ENCODE measurements at regions not wholly inside any gene's neighbourhood (a gene's known extent, or its start where the extent isn't known, plus 50 kb on each side); places are given as distances from the start of the nearest gene placed in this dataset.

GRCh38 chr6:141248021-141248799 is 884.5 kb upstream of the GJE1 start:
- Histone ChIP-seq H3K27me3 (replicated peaks; ENCODE audit: control insufficient read depth, insufficient read depth, low read length) (no peaks in the 10 kb centered on the region), H3K4me3 (ENCODE audit: low read depth, low read length) (no peak overlapping the region), H3K36me3 (ENCODE audit: control insufficient read depth, insufficient read depth, low read length) (no peaks in the 10 kb centered on the region), H3K9me3 (no peaks in the 10 kb centered on the region), H3K4me1 (no peaks in the 10 kb centered on the region)
- H3K36me3 Mint-ChIP-seq (ENCODE audit: insufficient read depth, unreplicated experiment), result no peaks in the 10 kb centered on the region
- no peak for DNase-seq
- intact Hi-C loops (cut with micrococcal nuclease; ENCODE audit: unreplicated experiment), result no loop called here
- H3K27me3 Mint-ChIP-seq (ENCODE audit: insufficient read depth, unreplicated experiment), result no peaks in the 10 kb centered on the region
- POLR2A ChIA-PET, result no interaction called here
- H3K27ac Mint-ChIP-seq (ENCODE audit: unreplicated experiment), result no peak overlapping the region
- CTCF ChIA-PET, result no interaction called here
- H3K9me3 Mint-ChIP-seq (ENCODE audit: unreplicated experiment), result no peaks in the 10 kb centered on the region
- no TSS peak for BruUV-seq (replicated peaks)
- no peak overlapping the region for H3K4me3 Mint-ChIP-seq (ENCODE audit: unreplicated experiment)
- TF ChIP-seq, protein P1, sequence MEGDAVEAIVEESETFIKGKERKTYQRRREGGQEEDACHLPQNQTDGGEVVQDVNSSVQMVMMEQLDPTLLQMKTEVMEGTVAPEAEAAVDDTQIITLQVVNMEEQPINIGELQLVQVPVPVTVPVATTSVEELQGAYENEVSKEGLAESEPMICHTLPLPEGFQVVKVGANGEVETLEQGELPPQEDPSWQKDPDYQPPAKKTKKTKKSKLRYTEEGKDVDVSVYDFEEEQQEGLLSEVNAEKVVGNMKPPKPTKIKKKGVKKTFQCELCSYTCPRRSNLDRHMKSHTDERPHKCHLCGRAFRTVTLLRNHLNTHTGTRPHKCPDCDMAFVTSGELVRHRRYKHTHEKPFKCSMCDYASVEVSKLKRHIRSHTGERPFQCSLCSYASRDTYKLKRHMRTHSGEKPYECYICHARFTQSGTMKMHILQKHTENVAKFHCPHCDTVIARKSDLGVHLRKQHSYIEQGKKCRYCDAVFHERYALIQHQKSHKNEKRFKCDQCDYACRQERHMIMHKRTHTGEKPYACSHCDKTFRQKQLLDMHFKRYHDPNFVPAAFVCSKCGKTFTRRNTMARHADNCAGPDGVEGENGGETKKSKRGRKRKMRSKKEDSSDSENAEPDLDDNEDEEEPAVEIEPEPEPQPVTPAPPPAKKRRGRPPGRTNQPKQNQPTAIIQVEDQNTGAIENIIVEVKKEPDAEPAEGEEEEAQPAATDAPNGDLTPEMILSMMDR (IDR thresholded peaks at IDR 0.05; ENCODE audit: insufficient read depth in 1 of 2, low read depth in 1 of 2, low read length in 1 of 2, severe bottlenecking in 1 of 2, unreplicated experiment in 1 of 2), result no peak
- no peaks in the 10 kb centered on the region for H3K4me1 Mint-ChIP-seq (ENCODE audit: low read depth, unreplicated experiment)

- BruUV-seq (replicated peaks), result no TSS peak
- H3K9me3 Mint-ChIP-seq (ENCODE audit: unreplicated experiment), result no peaks in the 10 kb centered on the region
- H3K4me1 Mint-ChIP-seq (ENCODE audit: low read depth, unreplicated experiment), result no peaks in the 10 kb centered on the region
- H3K4me3 Mint-ChIP-seq (ENCODE audit: unreplicated experiment), result no peak overlapping the region
- CTCF ChIA-PET, result no interaction called here
- no peaks in the 10 kb centered on the region for H3K36me3 Mint-ChIP-seq (ENCODE audit: insufficient read depth, unreplicated experiment)
- POLR2A ChIA-PET, result no interaction called here
- H3K27me3 Mint-ChIP-seq (ENCODE audit: insufficient read depth, unreplicated experiment), result no peaks in the 10 kb centered on the region
- Histone ChIP-seq H3K27me3 (replicated peaks; ENCODE audit: control insufficient read depth, insufficient read depth, low read length) (no peaks in the 10 kb centered on the region), H3K36me3 (ENCODE audit: control insufficient read depth, insufficient read depth, low read length) (no peaks in the 10 kb centered on the region), H3K9me3 (no peaks in the 10 kb centered on the region), H3K4me3 (ENCODE audit: low read depth, low read length) (no peak overlapping the region), H3K4me1 (no peaks in the 10 kb centered on the region)
- TF ChIP-seq, protein P1 (IDR thresholded peaks at IDR 0.05; ENCODE audit: insufficient read depth in 1 of 2, low read depth in 1 of 2, low read length in 1 of 2, severe bottlenecking in 1 of 2, unreplicated experiment in 1 of 2), result no peak
- DNase-seq, result no peak
- intact Hi-C loops (cut with micrococcal nuclease; ENCODE audit: unreplicated experiment), result no loop called here
- no peak overlapping the region for H3K27ac Mint-ChIP-seq (ENCODE audit: unreplicated experiment)
These were observed 888.4 kb upstream of the GJE1 start for GRCh38 chr6:141244366-141244765.

DNA sequence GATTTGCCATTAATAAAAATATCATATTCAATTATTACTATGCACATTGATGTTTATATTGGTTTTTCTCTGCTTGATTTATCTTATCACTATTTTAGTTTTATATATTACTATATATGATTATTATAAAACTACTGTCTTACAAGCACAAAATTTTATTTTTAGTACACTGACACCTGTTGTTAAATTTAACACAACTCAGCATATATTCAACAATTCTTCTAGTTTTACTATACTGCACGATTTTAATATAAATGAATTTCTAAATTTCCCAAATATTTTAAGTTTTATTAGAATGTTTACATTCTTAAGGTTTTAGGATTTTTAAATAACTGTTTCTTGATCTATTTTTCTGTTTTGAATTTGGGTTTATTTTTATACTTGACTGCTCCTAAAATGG is 889.8 kb upstream of the GJE1 start:
- Histone ChIP-seq H3K36me3 (ENCODE audit: control insufficient read depth, insufficient read depth, low read length) (no peaks in the 10 kb centered on the region), H3K27me3 (replicated peaks; ENCODE audit: control insufficient read depth, insufficient read depth, low read length) (no peaks in the 10 kb centered on the region), H3K9me3 (no peaks in the 10 kb centered on the region), H3K4me1 (no peaks in the 10 kb centered on the region), H3K4me3 (ENCODE audit: low read depth, low read length) (no peak overlapping the region)
- ChIA-PET CTCF (no interaction called here), POLR2A (no interaction called here)
- TF ChIP-seq, protein P1 (IDR thresholded peaks at IDR 0.05; ENCODE audit: insufficient read depth in 1 of 2, low read depth in 1 of 2, low read length in 1 of 2, severe bottlenecking in 1 of 2, unreplicated experiment in 1 of 2), result no peak
- no peak for DNase-seq
- Mint-ChIP-seq H3K9me3 (ENCODE audit: unreplicated experiment) (no peaks in the 10 kb centered on the region), H3K36me3 (ENCODE audit: insufficient read depth, unreplicated experiment) (no peaks in the 10 kb centered on the region), H3K4me3 (ENCODE audit: unreplicated experiment) (no peak overlapping the region), H3K27me3 (ENCODE audit: insufficient read depth, unreplicated experiment) (no peaks in the 10 kb centered on the region), H3K4me1 (ENCODE audit: low read depth, unreplicated experiment) (no peaks in the 10 kb centered on the region), H3K27ac (ENCODE audit: unreplicated experiment) (no peak overlapping the region)
- intact Hi-C loops (cut with micrococcal nuclease; ENCODE audit: unreplicated experiment), result no loop called here
- BruUV-seq (replicated peaks), result no TSS peak
